ENCODE measurements at regions not wholly inside any gene's neighbourhood (a gene's known extent, or its start where the extent isn't known, plus 50 kb on each side); places are given as distances from the start of the nearest gene placed in this dataset.

- TF ChIP-seq CTCF (IDR thresholded peaks at IDR 0.05) = no peak
- TF ChIP-seq POLR2A (IDR thresholded peaks at IDR 0.05) = no peak
- TF ChIP-seq EP300 (IDR thresholded peaks at IDR 0.05) = no peak
Measured at GRCh38 chr13:50707628-50708027, 135.9 kb downstream of the DLEU7 start.

Measured in ovary (tissue), 3 donors.